Upper lobe of right lung (tissue), 1 donor: ENCODE measurements at regions not wholly inside any gene's neighbourhood (a gene's known extent, or its start where the extent isn't known, plus 50 kb on each side); places are given as distances from the start of the nearest gene placed in this dataset.

ENCODE experiments used
- ATAC-seq: fragments of 200-7000 bp; cut with Tn5 transposase; one replicate; pipeline ENCODE4 v1.9.1; 2020; ENCODE audit warnings: mild to moderate bottlenecking, moderate library complexity
- DNase-seq: peaks from one replicate; pipeline ENCODE4 v3.0.0-alpha.2; 2020
- H3K27ac ChIP-seq: fragments of 200-600 bp; one replicate; pipeline ENCODE4 v1.8.0; 2022
- H3K27me3 ChIP-seq: fragments of 200-600 bp; one replicate; pipeline ENCODE4 v1.8.0; 2022; ENCODE audit warnings: mild to moderate bottlenecking
- H3K36me3 ChIP-seq: fragments of 200-600 bp; one replicate; pipeline ENCODE4 v1.8.0; 2022
- H3K4me1 ChIP-seq: fragments of 200-600 bp; one replicate; pipeline ENCODE4 v1.8.0; 2022
- H3K4me3 ChIP-seq: fragments of 200-600 bp; one replicate; pipeline ENCODE4 v1.8.0; 2022; ENCODE audit warnings: mild to moderate bottlenecking
- H3K9me3 ChIP-seq: fragments of 200-600 bp; one replicate; pipeline ENCODE4 v1.8.0; 2022
- intact Hi-C: fragments of 100-400 bp; cut with DNase I; formaldehyde crosslinking; loops from one replicate; pipeline ENCODE4 v1.11.0; 2022
- TF ChIP-seq, protein P1 (sequence below): fragments of 200-600 bp; IDR thresholded peaks from one replicate; pipeline ENCODE4 v1.8.0; 2022; ENCODE audit warnings: antibody characterized with exemption
- donor health status: DM: no; HTN: yes; CAD: no; lungs with severe emphysema.

DNA sequence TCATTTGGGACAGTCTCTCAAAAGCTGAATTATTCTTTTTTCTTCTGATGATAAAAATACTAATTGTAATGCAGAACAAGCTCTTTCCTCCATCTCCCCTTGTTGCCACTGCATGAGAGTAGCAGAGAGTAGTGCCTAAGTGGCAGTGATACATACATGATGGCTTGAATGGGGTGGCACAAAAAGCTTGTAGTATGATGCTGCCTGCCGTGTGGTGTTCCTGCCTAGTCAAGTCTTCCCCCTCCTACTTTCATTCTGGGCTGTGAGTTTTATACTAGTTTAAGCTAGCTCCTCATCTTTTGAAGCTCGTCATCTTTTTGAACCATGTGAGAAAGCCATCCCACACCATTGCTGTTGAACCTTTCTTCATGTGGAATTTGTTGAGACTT, 230.5 kb downstream of the NFKBIZ start:
- Histone ChIP-seq H3K27me3 (no peaks in the 10 kb centered on the region), H3K9me3 (no peaks in the 10 kb centered on the region), H3K27ac (peak overlapping the region; percentile 69), H3K4me1 (peaks cover 14% of the 10 kb centered on the region), H3K4me3 (no peak overlapping the region), H3K36me3 (no peaks in the 10 kb centered on the region)
- ATAC-seq (peak; percentile 66), DNase-seq (no peak)
- intact Hi-C loops = no loop called here
- TF ChIP-seq, protein P1, sequence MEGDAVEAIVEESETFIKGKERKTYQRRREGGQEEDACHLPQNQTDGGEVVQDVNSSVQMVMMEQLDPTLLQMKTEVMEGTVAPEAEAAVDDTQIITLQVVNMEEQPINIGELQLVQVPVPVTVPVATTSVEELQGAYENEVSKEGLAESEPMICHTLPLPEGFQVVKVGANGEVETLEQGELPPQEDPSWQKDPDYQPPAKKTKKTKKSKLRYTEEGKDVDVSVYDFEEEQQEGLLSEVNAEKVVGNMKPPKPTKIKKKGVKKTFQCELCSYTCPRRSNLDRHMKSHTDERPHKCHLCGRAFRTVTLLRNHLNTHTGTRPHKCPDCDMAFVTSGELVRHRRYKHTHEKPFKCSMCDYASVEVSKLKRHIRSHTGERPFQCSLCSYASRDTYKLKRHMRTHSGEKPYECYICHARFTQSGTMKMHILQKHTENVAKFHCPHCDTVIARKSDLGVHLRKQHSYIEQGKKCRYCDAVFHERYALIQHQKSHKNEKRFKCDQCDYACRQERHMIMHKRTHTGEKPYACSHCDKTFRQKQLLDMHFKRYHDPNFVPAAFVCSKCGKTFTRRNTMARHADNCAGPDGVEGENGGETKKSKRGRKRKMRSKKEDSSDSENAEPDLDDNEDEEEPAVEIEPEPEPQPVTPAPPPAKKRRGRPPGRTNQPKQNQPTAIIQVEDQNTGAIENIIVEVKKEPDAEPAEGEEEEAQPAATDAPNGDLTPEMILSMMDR = no peak

DNA sequence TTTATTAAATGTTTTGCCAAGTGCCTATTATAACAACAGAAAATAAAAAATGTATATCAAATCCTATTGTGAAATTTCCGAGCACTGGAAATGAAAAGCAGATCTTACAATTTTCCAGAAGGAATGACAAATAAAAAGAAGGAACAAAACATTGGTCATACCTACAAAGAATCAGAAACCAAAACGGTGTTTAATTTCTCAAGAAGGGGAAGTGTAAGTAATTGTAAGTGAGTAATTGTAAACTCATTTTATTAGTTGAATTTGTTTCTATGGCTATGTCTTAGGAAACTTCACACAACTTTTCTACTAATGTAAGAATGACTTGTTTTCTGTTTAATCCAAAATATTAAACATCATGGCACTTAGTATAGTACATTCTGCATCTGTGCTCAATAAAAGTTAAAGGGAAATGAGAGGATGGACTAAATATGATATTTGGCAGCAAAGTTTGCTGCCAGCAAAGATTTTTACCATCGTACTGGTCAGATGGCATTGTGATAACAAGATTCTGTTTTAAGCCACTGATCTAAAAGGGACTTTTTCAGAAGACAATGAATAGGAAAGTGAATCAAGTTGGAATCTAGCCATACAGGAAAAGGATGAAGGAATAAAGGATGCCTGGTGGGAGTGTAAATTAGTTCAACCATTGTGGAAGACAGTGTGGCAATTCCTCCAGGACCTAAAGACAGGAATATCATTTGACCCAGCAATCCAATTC, 232.4 kb downstream of the NFKBIZ start:
- ATAC-seq = no peak
- H3K36me3 ChIP-seq = no peaks in the 10 kb centered on the region
- intact Hi-C loops = no loop called here
- H3K4me1 ChIP-seq = peaks cover 14% of the 10 kb centered on the region
- H3K27ac ChIP-seq = no peak overlapping the region
- H3K9me3 ChIP-seq = no peaks in the 10 kb centered on the region
- no peaks in the 10 kb centered on the region for H3K27me3 ChIP-seq
- TF ChIP-seq, protein P1 = no peak
- no peak for DNase-seq
- no peak overlapping the region for H3K4me3 ChIP-seq

DNA sequence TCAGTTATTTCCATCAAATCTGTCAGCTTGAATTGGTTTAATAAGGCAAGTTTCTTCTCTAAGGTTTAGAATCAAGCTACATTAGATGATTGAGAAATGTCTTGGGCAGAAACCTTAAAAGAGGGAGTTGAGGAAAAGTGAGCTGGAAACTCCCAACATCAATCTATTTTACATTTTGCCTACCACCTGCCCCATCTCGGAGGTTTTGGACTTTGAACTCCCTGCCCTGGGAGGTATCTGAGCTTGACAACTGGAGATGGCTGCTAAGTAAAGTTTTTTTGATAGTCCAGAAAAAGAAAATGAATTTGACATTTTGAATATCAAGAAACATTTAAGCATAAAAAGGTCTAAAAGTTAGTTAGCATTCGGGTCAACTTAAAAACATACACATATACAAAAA, 234.2 kb downstream of the NFKBIZ start:
- TF ChIP-seq, protein P1 = no peak
- DNase-seq (no peak), ATAC-seq (no peak)
- Histone ChIP-seq H3K9me3 (no peaks in the 10 kb centered on the region), H3K36me3 (no peaks in the 10 kb centered on the region), H3K27me3 (no peaks in the 10 kb centered on the region), H3K27ac (no peak overlapping the region), H3K4me1 (peaks cover 14% of the 10 kb centered on the region), H3K4me3 (no peak overlapping the region)
- intact Hi-C loops = no loop called here

DNA sequence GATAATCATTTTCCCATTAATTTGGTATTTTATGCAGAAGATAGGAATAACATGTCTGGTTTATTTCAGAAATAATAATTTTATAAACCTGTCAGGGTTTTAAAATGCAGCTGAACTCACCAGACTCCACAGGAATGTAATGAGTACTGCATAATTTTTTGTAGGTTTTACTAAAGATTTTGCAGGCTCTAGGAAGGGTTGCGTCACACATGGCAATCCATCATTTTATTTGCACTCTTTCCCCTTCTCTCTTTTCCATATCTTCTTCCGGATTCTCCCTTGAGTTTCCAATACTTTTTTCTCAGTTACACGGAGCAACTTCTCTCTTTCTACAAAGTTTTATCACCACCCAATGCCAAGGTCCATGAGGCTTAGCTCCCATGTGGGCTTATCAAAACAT, 234.7 kb downstream of the NFKBIZ start:
- TF ChIP-seq, protein P1 = no peak
- H3K36me3 ChIP-seq = no peaks in the 10 kb centered on the region
- no peak overlapping the region for H3K4me3 ChIP-seq
- no peak for DNase-seq
- H3K27me3 ChIP-seq = no peaks in the 10 kb centered on the region
- no peaks in the 10 kb centered on the region for H3K9me3 ChIP-seq
- H3K27ac ChIP-seq = no peak overlapping the region
- intact Hi-C loops = no loop called here
- H3K4me1 ChIP-seq = peaks cover 13% of the 10 kb centered on the region
- no peak for ATAC-seq

DNA sequence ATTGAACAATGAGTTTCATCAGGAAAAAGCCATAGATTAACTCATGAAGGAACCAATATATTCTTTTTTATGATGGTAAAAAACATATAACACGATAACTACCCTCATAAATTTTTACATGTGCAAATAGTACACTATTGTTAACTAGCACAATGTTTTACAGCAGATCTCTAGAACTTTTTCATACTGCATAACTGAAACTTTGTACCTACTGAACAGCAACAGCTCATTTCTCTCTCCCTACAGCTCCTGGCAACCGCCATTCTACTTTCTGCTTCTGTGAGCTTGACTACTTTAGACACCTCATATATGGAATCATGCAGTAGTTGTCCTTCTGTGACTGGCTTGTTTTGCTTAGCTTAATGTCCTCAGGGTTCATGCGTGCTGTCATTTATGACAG, 235.4 kb downstream of the NFKBIZ start:
- no peak overlapping the region for H3K27ac ChIP-seq
- ATAC-seq (no peak), DNase-seq (no peak)
- H3K4me3 ChIP-seq = no peak overlapping the region
- no peaks in the 10 kb centered on the region for H3K9me3 ChIP-seq
- H3K36me3 ChIP-seq = no peaks in the 10 kb centered on the region
- TF ChIP-seq, protein P1 = no peak
- peaks cover 6% of the 10 kb centered on the region for H3K4me1 ChIP-seq
- no peaks in the 10 kb centered on the region for H3K27me3 ChIP-seq
- intact Hi-C loops = no loop called here
